ENCODE measurements at regions not wholly inside any gene's neighbourhood (a gene's known extent, or its start where the extent isn't known, plus 50 kb on each side); places are given as distances from the start of the nearest gene placed in this dataset.

GRCh38 chr13:80718970-80719369, 378.0 kb upstream of the SPRY2 start:
- Histone ChIP-seq H3K4me3 (ENCODE audit: low read length) (no peak overlapping the region), H3K36me3 (ENCODE audit: insufficient read depth, low read length) (no peaks in the 10 kb centered on the region), H3K9me2 (ENCODE audit: insufficient read depth, low read length) (no peaks in the 10 kb centered on the region), H3K27me3 (ENCODE audit: insufficient read depth, low read depth, low read length) (no peaks in the 10 kb centered on the region), H3K9ac (ENCODE audit: low read length) (no peak overlapping the region), H3K27ac (ENCODE audit: low read length) (no peak overlapping the region), H3K79me2 (replicated peaks; ENCODE audit: insufficient read depth, low read length) (no peaks in the 10 kb centered on the region), H3K9me3 (ENCODE audit: low read length) (no peaks in the 10 kb centered on the region), H3K4me2 (ENCODE audit: low read length) (no peak overlapping the region), H3F3A (ENCODE audit: insufficient read depth, low read length, poor library complexity, severe bottlenecking) (no peaks in the 10 kb centered on the region), H2AFZ (ENCODE audit: low read depth, low read length) (no peak overlapping the region), H4K20me1 (ENCODE audit: insufficient read depth) (no peaks in the 10 kb centered on the region)
- TF ChIP-seq EZH2 (IDR thresholded peaks at IDR 0.05; ENCODE audit: borderline replicate concordance, insufficient read depth, low read length, poor library complexity, severe bottlenecking) (no peak), RAD21 (conservative IDR thresholded peaks at IDR 0.05) (no peak), EP300 (conservative IDR thresholded peaks at IDR 0.05; ENCODE audit: poor library complexity, severe bottlenecking) (no peak), SMC3 (conservative IDR thresholded peaks at IDR 0.05; ENCODE audit: poor library complexity) (no peak), POLR2AphosphoS5 (IDR thresholded peaks at IDR 0.05) (no peak), MXI1 (conservative IDR thresholded peaks at IDR 0.05; ENCODE audit: poor library complexity, severe bottlenecking) (no peak)
- TF ChIP-seq, protein P1, sequence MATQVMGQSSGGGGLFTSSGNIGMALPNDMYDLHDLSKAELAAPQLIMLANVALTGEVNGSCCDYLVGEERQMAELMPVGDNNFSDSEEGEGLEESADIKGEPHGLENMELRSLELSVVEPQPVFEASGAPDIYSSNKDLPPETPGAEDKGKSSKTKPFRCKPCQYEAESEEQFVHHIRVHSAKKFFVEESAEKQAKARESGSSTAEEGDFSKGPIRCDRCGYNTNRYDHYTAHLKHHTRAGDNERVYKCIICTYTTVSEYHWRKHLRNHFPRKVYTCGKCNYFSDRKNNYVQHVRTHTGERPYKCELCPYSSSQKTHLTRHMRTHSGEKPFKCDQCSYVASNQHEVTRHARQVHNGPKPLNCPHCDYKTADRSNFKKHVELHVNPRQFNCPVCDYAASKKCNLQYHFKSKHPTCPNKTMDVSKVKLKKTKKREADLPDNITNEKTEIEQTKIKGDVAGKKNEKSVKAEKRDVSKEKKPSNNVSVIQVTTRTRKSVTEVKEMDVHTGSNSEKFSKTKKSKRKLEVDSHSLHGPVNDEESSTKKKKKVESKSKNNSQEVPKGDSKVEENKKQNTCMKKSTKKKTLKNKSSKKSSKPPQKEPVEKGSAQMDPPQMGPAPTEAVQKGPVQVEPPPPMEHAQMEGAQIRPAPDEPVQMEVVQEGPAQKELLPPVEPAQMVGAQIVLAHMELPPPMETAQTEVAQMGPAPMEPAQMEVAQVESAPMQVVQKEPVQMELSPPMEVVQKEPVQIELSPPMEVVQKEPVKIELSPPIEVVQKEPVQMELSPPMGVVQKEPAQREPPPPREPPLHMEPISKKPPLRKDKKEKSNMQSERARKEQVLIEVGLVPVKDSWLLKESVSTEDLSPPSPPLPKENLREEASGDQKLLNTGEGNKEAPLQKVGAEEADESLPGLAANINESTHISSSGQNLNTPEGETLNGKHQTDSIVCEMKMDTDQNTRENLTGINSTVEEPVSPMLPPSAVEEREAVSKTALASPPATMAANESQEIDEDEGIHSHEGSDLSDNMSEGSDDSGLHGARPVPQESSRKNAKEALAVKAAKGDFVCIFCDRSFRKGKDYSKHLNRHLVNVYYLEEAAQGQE (IDR thresholded peaks at IDR 0.05; ENCODE audit: borderline replicate concordance), result no peak
- TF ChIP-seq, protein P2, sequence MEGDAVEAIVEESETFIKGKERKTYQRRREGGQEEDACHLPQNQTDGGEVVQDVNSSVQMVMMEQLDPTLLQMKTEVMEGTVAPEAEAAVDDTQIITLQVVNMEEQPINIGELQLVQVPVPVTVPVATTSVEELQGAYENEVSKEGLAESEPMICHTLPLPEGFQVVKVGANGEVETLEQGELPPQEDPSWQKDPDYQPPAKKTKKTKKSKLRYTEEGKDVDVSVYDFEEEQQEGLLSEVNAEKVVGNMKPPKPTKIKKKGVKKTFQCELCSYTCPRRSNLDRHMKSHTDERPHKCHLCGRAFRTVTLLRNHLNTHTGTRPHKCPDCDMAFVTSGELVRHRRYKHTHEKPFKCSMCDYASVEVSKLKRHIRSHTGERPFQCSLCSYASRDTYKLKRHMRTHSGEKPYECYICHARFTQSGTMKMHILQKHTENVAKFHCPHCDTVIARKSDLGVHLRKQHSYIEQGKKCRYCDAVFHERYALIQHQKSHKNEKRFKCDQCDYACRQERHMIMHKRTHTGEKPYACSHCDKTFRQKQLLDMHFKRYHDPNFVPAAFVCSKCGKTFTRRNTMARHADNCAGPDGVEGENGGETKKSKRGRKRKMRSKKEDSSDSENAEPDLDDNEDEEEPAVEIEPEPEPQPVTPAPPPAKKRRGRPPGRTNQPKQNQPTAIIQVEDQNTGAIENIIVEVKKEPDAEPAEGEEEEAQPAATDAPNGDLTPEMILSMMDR (IDR thresholded peaks at IDR 0.05; ENCODE audit: poor library complexity, severe bottlenecking), result no peak

GRCh38 chr13:80717776-80718175, 376.9 kb upstream of the SPRY2 start:
- Histone ChIP-seq H3K9me2 (ENCODE audit: insufficient read depth, low read length) (no peaks in the 10 kb centered on the region), H2AFZ (ENCODE audit: low read depth, low read length) (no peak overlapping the region), H3K4me2 (ENCODE audit: low read length) (no peak overlapping the region), H3K9me3 (ENCODE audit: low read length) (no peaks in the 10 kb centered on the region), H4K20me1 (ENCODE audit: insufficient read depth) (no peaks in the 10 kb centered on the region), H3K27ac (ENCODE audit: low read length) (no peak overlapping the region), H3F3A (ENCODE audit: insufficient read depth, low read length, poor library complexity, severe bottlenecking) (no peaks in the 10 kb centered on the region), H3K9ac (ENCODE audit: low read length) (no peak overlapping the region), H3K27me3 (ENCODE audit: insufficient read depth, low read depth, low read length) (no peaks in the 10 kb centered on the region), H3K79me2 (replicated peaks; ENCODE audit: insufficient read depth, low read length) (no peaks in the 10 kb centered on the region), H3K4me3 (ENCODE audit: low read length) (no peak overlapping the region), H3K36me3 (ENCODE audit: insufficient read depth, low read length) (no peaks in the 10 kb centered on the region)
- TF ChIP-seq RAD21 (conservative IDR thresholded peaks at IDR 0.05) (no peak), SMC3 (conservative IDR thresholded peaks at IDR 0.05; ENCODE audit: poor library complexity) (no peak), TAF1 (IDR thresholded peaks at IDR 0.05; ENCODE audit: low read depth) (no peak), EZH2 (IDR thresholded peaks at IDR 0.05; ENCODE audit: borderline replicate concordance, insufficient read depth, low read length, poor library complexity, severe bottlenecking) (no peak), POLR2AphosphoS5 (IDR thresholded peaks at IDR 0.05) (no peak)
- TF ChIP-seq, protein P1 (IDR thresholded peaks at IDR 0.05; ENCODE audit: borderline replicate concordance), result no peak
